Upper lobe of left lung (tissue), 4 donors: ENCODE measurements at regions not wholly inside any gene's neighbourhood (a gene's known extent, or its start where the extent isn't known, plus 50 kb on each side); places are given as distances from the start of the nearest gene placed in this dataset.
"Not testable (repeated sequence)": the region's sequence is repeated elsewhere in the genome, so short reads cannot be mapped to it uniquely, and the experiment has no call there.

Experiments
- CTCF ChIP-seq, 6 experiments: fragments of 450-650 bp in 4 of 6; fragments of 200-600 bp in 2 of 6; sonication (generic) in 2 of 6; IDR thresholded peaks; one replicate each; pipeline ENCODE4 v1.5.1; 2016 to 2019; ENCODE audit warnings: antibody characterized with exemption in 6 of 6
- EP300 ChIP-seq, 4 donors: sonication (generic); formaldehyde crosslinking; IDR thresholded peaks; one replicate each; pipeline ENCODE4 v1.5.1; 2017; ENCODE audit warnings: antibody characterized with exemption in 4 of 4, control low read depth in 2 of 4
- POLR2A ChIP-seq, 4 donors: fragments of 450-650 bp; IDR thresholded peaks; one replicate each; pipeline ENCODE4 v1.5.1; 2016 to 2017; ENCODE audit warnings: antibody characterized with exemption in 4 of 4, mild to moderate bottlenecking in 2 of 4
- POLR2AphosphoS5 ChIP-seq, 2 donors: sonication (generic); formaldehyde crosslinking; IDR thresholded peaks; one replicate each; pipeline ENCODE4 v1.5.1; 2017; ENCODE audit warnings: antibody characterized with exemption in 2 of 2

GRCh38 chr4:69017986-69018385, 66.4 kb upstream of the UGT2A3 start:
- TF ChIP-seq CTCF, EP300, POLR2AphosphoS5, POLR2A (IDR thresholded peaks at IDR 0.05): not testable (repeated sequence)
